ENCODE measurements at regions not wholly inside any gene's neighbourhood (a gene's known extent, or its start where the extent isn't known, plus 50 kb on each side); places are given as distances from the start of the nearest gene placed in this dataset.

GRCh38 chr2:217067787-217068186 lies 207.9 kb upstream of the TNP1 start:
- no peak for TF ChIP-seq CTCF (IDR thresholded peaks at IDR 0.05)
- no peak for TF ChIP-seq POLR2A (IDR thresholded peaks at IDR 0.05)

Data from uterus (tissue), 2 donors.